GM20431 (cell line): ENCODE measurements at regions not wholly inside any gene's neighbourhood (a gene's known extent, or its start where the extent isn't known, plus 50 kb on each side); places are given as distances from the start of the nearest gene placed in this dataset.

Experiments used
- in situ Hi-C: fragments of 300-500 bp; cut with MseI, MboI; formaldehyde crosslinking; loops from one replicate; pipeline ENCODE4 v1.15.0; 2020; ENCODE audit warnings: low sequenced_read_pairs; ENCODE audit not compliant: unreplicated experiment

DNA sequence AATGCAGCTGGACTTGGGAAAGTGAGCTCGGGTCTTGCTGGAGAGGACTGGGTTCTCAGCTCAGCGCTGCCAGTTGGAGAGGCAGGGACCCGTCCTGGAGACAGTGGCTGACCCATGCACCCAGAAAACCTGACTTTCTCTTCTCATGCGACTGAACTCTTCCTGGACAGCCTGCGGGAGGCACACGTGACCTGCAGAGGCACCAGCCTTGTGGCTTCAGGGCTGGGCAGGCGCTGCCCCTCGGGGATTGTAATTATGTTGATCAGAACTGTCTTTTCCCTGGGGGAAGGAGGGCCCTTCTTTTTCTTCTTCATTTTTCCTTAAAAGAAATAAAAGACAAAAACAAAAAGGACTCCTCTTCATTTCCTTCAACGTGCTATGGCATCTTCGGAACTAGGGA lies 198.1 kb downstream of the VAPA start:
- in situ Hi-C loops, result no loop called here

DNA sequence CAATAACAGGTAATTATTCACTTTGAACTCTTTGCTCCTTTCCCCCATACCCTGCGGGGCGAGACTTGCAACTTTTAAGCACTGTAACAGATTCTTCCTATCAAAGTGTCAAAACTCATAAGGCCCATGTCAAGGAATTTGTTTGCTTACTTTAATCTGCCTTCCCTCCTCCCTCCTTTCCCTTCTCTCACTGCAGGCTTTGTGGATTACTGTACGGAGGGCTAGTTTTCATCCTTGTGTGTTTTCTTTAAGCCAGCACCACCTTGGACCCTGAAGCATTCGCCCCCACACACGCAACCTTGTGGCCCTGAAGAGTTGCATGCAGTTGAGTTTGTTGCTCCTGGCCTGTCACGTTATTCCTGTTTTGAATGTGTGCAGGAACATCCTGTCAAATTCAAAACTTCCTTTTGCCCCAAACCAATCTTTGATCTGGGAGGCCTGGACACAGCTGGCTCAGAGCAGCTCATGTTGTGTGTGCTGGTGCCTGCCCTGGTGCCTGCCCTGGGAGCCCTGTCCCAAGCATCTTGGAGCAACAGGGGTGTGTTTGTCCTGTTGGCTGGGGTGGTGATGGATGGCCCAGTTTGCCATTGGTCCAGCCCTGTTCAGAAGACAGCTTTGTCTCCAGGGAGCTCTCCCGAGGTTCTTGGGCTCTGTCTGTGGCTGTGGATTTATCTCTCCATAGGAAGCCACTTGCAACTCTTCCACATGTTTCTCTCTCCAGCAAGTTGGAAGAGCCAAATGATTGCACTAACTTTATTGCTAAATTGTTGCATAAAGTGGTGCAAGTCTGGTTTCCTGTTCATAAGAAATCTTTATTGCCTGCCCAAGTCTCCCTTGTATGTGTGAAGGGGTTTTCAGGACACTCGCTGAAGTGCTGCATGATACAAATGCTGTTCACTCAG lies 199.6 kb downstream of the VAPA start:
- in situ Hi-C loops, result no loop called here

- in situ Hi-C loops, result no loop called here
These were observed 201.1 kb downstream of the VAPA start for GRCh38 chr18:10114717-10115463.

DNA sequence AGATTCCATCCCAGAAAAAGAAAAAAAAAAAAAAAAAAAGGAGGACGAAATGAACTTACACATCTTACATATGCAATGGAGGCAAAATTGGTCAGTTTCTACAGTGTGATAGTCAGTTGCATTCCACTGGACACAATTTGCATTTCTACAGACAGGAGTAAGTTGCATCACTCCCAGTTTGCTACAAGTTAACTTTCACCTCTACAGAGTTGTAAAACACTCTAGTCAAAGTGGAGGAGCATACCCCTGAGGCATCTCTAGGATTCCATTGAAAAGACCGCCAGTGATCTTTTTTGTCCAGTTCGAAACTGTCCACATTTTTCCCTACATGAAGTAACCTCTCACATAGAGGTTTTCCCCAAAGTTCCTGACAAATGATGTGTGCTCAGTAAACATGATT lies 202.8 kb downstream of the VAPA start:
- in situ Hi-C loops, result no loop called here

DNA sequence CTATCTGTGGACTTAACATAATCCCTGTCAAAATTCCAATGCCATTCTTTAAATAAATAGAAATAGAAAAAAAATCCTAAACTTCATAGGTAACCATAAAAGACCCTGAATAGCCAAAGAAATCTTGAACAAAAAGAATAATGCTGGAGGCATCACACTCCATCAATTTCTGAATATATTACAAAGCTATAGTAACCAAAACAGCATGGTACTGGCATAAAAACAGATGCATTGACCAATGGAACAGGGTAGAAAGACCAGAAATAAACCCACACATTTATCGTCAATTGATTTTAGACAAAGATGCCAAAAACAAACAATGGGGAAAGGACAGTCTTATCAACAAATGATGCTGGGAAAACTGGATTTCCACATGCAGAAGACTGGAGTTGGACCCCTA lies 205.7 kb downstream of the VAPA start:
- in situ Hi-C loops, result no loop called here

- in situ Hi-C loops, result no loop called here
These were observed 206.2 kb downstream of the VAPA start for GRCh38 chr18:10119991-10120390.

DNA sequence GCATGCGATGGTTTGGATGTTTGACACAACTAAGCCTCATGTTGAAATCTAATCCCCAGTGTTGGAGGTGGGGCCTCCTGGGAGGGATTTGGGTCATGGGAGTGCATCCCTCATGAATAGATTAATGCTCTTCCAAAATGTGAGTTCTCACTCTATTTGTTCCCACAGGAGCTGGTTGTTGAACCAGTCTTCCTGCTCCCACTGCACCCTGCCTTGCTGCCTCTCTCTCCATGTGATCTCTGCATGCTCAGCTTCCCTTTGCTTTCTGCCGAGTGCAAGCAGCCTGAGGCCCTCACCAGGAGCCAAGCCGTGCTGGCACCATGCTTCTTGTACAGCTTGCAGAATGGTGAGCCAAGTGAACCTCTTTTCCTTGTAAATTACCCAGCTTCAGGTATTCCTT lies 206.8 kb downstream of the VAPA start:
- in situ Hi-C loops, result no loop called here

- in situ Hi-C loops, result no loop called here
These were observed 207.2 kb downstream of the VAPA start for GRCh38 chr18:10121028-10121427.

- in situ Hi-C loops, result no loop called here
These were observed 208.1 kb downstream of the VAPA start for GRCh38 chr18:10121786-10122515.

GRCh38 chr18:10122988-10123950 lies 209.5 kb downstream of the VAPA start:
- in situ Hi-C loops, result no loop called here

DNA sequence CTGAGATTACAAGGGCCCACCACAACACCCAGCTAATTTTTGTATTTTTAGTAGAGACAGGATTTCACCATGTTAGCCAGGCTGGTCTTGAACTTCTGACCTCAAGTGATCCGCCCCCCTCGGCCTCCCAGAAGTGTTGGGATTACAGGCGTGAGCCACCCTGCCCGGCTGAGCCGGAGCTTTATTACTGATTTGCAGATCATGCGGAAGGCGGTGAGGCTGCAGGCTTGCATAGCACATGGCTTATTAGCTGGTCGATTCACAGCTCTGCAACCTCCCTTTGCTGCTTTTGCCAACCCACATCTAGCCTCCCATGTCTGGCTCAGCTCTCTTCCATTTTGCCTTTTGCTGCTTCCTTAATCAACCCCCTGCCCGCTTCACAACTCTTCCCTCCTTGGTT lies 210.3 kb downstream of the VAPA start:
- in situ Hi-C loops, result no loop called here

DNA sequence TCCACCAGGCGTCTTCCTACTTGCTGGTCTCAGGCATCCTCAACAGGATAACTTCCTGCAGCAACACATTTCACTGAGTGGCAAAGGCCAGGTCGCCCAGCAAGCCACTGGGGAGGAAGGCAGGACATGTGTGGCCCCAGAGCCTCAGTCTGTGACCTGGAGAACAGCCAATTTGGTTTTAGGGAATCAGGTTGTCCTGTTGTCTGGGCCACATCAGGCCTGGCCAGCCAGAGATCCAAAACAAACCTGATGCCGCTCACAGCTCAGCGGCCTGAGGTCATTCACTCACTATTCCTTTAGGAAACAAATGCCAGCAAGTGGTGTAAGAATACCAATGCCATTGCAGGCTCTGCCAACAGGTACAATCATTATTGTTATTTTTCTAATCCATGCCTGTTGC lies 210.7 kb downstream of the VAPA start:
- in situ Hi-C loops, result no loop called here

- in situ Hi-C loops, result no loop called here
These were observed 211.2 kb downstream of the VAPA start for GRCh38 chr18:10124967-10125366.

GRCh38 chr18:10127729-10128128 lies 213.9 kb downstream of the VAPA start:
- in situ Hi-C loops, result no loop called here

DNA sequence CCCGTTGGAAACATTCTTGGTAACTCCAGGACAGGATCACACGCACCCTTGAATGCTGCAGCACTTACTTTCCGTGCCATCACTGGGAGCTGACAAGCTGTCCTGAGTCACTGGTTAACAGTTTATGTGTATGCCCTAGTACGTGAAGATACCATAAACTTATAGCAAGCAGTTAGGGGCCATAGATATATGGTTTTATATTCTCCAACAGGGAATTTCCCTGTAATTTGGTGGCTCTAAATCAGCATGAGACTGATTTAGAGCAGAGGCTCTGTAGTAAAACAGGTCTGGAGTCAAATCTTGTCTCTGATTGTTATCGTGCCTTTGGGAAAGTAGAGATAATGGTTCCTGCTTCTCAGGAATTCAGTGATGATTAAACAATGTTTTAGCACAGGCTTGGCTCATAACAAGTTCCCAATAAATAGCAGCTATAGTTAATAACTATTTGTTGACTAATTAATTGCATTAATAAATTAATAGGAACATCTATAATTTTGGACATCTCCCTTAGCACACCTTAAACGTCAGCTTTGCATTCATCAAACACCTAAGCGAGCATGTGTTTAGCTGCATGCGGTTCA lies 215.2 kb downstream of the VAPA start:
- in situ Hi-C loops, result no loop called here

DNA sequence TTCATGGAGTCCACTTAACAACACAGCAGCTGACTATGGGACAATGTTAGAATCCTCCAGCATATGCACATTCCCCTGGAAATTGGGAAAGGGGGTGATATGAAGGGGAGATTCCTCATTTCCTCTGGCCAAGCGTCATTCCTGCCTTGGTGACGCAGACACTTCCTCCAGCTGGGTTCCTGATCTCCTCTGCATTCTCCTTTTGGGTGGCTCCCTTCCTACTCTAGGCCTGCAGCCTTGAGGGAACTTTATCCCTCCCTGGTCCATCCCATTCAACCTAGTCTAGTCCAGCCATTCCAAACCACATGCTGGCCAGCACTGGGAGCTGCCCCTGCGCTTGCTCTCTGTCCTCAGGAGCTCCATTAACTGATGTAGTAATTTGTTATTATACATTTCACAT lies 216.8 kb downstream of the VAPA start:
- in situ Hi-C loops, result no loop called here

GRCh38 chr18:10131081-10131459 lies 217.3 kb downstream of the VAPA start:
- in situ Hi-C loops, result no loop called here

DNA sequence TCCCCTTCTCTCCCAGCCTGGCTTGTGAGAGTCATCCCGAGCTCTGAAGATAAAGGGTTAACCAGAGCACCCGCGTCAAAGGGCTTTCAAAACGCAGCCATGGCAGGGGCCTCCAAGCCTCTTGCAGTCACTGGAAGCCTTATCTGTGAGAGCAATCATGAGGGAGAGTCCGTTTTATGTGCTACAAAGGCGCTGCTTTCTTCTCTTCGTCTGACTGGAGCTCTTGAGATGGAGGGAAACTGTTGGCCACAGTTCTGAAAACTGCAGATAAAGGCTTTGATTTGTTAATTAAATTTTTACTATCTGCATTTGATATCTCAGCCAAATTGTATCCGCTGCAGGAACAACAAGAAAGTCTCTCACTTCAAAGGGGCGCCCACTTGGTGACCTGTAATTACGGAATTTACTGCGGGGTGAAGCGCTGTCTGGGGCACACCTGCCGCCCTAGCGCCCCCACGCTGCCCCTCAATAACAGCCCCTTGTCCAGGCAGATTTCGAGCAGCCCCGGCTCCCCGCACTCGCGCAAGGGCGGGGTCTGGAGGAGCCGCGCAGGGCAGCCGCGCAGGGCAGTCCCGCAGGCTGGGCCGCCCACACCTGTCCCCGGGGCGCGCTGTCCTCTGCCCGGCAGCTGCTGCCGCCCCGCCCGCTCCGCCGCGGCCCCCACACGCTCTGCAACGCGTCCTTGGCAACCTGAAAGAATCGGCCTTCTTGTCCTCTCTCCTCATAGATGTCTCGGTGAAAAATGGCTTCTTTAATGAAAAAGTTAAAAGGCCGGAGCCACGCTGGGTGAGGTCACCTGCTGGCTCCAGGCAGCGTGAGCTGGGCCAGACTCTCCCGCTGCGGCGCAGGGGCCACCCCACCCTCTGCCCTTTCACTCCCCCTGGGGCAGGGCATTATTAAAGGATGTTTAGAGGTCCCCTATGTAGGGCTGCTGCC lies 217.9 kb downstream of the VAPA start:
- in situ Hi-C loops, result no loop called here
